ENCODE measurements at regions not wholly inside any gene's neighbourhood (a gene's known extent, or its start where the extent isn't known, plus 50 kb on each side); places are given as distances from the start of the nearest gene placed in this dataset.

DNA sequence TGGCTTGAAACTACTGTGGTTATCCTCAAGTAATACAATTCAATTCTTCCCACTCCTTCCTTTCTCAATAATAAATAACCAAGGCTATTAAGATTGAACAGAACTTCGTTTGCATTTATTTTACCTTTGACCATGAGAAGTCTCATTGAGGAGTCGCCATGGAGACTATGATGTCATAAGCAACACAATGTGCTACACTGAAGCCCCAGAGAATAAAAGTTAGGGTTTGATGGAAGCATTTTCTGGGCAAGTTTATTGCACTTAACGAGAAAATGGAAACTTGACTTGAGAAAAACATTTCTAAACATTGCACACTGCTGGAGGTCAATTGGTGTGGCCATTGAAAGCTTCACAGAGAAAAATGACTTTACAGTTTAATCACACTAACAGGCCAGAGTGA, 121.5 kb downstream of the FAM76B start:
- no peak for TF ChIP-seq EP300 (IDR thresholded peaks at IDR 0.05; ENCODE audit: low read depth)
- no peak for TF ChIP-seq CTCF (IDR thresholded peaks at IDR 0.05)
- TF ChIP-seq POLR2A (IDR thresholded peaks at IDR 0.05) = no peak

All from transverse colon (tissue), 3 donors.